Renal pelvis (tissue), 1 donor: ENCODE measurements at regions not wholly inside any gene's neighbourhood (a gene's known extent, or its start where the extent isn't known, plus 50 kb on each side); places are given as distances from the start of the nearest gene placed in this dataset.
"Not testable (repeated sequence)": the region's sequence is repeated elsewhere in the genome, so short reads cannot be mapped to it uniquely, and the experiment has no call there.

Source experiments
- DNase-seq: peaks from one replicate; pipeline ENCODE4 v3.0.0-alpha.2; 2013

GRCh38 chr10:9222917-9223316 lies 1168.4 kb downstream of the GATA3 start:
- no peak for DNase-seq

GRCh38 chr10:9227679-9228365 lies 1173.3 kb downstream of the GATA3 start:
- DNase-seq, result no peak

DNA sequence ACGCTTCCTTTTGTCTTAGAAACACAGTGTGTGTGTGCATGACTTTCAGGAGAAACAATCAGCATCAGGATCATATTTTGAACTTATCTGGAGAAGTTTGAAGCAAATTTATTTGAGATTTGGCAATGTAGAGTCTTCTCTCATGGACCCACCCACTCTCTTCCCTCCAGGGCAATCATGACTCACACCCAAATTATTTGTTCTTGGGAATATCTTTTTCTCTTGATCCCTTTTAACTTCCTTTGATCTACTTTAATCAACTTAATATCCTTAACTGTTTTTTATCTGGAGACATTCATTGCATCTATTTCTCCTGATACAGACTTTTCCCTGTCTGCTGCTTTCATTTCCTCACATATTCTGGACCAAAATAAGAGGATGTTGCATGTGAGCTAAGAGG lies 1174.3 kb downstream of the GATA3 start:
- DNase-seq, result no peak

GRCh38 chr10:9229702-9230244 lies 1175.3 kb downstream of the GATA3 start:
- DNase-seq, result no peak

DNA sequence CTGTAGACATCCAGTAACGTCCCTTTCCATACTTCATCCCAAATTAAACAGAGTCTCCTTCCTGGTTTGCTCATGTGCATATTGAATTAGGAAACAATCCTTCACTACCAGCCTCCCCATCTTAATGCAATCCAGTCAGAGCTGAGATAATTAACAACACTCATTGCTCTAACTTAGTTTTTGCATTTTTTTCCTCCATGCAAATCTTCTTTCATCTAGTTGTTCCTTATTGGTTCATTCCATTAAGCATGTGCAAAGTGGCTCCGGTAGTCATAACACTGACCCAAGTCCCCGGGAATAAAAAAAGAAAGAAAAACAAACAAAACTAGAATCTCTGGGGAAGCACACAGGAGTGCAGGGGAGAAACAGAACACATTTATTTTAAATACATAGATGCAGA lies 1176.1 kb downstream of the GATA3 start:
- no peak for DNase-seq

GRCh38 chr10:9234191-9234590 lies 1179.7 kb downstream of the GATA3 start:
- no peak for DNase-seq

- DNase-seq, result no peak
Observed at GRCh38 chr10:9238041-9238440, 1183.6 kb downstream of the GATA3 start.

DNA sequence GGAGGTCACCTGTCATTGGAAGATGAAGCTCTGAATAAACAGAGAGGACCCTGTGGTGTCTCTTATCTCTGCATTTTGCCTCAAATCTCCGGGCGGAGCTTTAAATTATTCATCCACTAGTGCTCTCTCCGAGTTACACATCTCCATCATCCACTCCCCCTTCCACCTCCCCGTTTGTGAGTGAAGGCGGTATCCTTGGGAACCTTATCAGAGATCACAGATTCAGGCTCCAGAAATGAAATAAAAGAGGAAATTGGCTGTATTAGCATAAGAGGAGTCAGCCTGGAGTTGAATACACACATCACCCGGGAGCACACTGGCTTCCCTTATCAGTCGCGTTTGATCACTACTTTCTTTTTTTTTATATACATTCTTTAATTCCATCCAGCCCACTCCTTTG lies 1184.8 kb downstream of the GATA3 start:
- DNase-seq, result no peak

DNA sequence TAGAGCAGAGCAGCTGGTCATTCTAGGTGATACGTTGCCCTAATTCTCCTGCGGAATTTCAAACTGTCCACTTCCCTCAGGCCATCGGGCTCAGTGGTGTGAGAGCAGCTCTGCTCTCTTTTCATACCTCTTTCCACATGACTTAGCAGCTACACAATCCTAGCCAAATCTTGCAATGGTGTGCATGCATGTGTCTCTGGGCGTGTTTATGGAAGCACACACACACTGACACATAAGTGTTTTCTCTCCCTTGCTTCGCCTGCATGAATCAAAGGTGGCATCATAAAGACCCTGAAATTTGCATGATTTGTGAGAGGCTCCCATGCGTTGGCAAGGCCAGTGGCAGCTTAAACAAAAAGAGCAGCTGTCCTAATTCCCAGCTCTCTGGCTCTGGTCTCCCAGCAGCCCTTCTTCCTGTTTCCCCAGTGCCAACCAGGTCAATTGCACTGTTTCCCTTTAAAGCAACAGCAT lies 1189.5 kb downstream of the GATA3 start:
- no peak for DNase-seq

DNA sequence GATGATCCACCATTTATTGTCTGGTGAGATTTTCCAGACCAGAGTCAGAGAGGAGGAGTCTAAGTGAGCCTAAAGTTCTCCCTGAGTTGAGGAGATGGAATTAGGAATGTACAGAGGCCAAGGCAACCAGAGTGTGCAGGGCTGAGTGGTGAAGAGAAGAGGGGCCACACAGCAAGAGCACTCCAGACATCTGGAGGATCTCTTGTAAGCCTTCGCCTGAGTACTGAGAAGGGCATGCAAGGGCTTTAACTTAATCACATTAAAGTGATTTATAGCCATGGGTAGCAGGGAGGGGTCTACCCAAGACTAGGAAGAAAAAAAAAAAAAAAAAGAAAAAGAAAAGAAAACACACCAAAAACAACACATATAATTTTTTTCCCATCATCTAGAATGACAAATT lies 1190.4 kb downstream of the GATA3 start:
- no peak for DNase-seq

- no peak for DNase-seq
Observed at GRCh38 chr10:9253121-9253520, 1198.6 kb downstream of the GATA3 start.

DNA sequence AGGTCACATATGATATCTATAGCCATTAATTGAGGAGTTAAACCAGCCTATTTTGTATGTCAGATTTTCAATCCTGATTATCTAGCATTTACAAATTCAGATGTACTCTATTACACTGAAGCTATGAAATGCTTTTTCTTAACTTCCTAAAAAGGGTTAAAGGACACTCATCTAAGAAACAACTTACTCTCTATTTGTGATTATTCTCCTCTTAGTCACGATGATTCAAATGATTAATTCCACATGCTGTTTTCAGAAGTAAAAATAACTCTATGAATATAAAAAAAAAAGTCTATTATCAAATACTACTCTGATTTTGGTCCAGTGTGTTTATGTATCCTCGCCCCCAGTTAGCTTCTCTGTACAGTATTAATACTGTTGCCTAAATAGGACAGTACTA lies 1199.9 kb downstream of the GATA3 start:
- no peak for DNase-seq

- DNase-seq, result no peak
Observed at GRCh38 chr10:9260690-9261089, 1206.2 kb downstream of the GATA3 start.

- no peak for DNase-seq
Observed at GRCh38 chr10:9262770-9263169, 1208.3 kb downstream of the GATA3 start.

GRCh38 chr10:9268176-9268575 lies 1213.7 kb downstream of the GATA3 start:
- no peak for DNase-seq

- DNase-seq, result not testable (repeated sequence)
Observed at GRCh38 chr10:9273126-9273833, 1218.8 kb downstream of the GATA3 start.

GRCh38 chr10:9274206-9274755 lies 1219.8 kb downstream of the GATA3 start:
- no peak for DNase-seq

GRCh38 chr10:9275861-9276260 lies 1221.4 kb downstream of the GATA3 start:
- no peak for DNase-seq

GRCh38 chr10:9285690-9286089 lies 1231.2 kb downstream of the GATA3 start:
- no peak for DNase-seq

GRCh38 chr10:9289811-9290210 lies 1235.3 kb downstream of the GATA3 start:
- DNase-seq, result no peak

DNA sequence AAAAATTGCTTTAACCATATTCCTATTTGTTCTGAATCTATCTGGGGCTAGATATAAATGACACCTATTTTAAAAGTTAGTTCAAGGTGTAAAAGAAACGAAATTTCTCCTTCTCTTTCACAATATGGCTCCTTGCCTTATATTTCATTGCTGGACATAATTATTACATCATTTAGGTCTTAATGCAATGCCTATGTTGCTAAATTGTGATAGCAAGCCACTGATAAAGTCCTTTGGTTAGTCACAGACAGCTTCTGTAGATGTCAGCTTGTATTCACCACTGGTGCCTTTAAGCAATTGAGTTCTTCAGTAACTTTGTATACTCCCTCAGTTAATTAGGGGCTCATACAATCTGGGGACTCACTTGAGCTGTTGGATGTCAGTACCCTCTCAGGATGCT lies 1236.6 kb downstream of the GATA3 start:
- no peak for DNase-seq

DNA sequence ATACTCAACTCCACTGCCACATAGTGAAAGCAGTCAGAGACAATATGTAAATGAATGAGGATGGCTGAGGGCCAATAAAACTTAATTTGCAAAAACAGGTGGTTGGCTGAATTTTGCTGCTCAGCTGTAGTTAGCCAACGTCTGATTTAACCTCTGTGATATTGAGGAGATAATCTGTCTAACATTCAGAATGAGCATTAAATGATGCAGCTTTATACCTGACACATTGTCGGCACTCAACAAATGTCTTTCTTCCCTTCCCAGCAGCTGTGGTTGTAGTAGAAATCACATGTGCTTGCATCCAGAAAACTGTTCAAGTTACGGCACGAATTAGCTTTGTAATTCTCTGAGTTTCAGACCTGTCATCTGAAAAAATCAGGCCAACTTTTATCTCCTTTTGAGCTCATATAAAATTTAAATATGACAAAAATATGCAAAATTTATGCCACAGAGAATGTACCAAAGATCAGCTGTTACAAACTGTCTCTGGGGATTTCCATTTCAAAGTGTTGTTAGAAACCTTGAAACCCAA lies 1239.7 kb downstream of the GATA3 start:
- DNase-seq, result no peak

- no peak for DNase-seq
Observed at GRCh38 chr10:9294865-9295264, 1240.4 kb downstream of the GATA3 start.
